Trophoblast cell (in vitro differentiated cells and primary cell): ENCODE measurements at regions not wholly inside any gene's neighbourhood (a gene's known extent, or its start where the extent isn't known, plus 50 kb on each side); places are given as distances from the start of the nearest gene placed in this dataset.

Source experiments
- DNase-seq, 2 donors: peaks; one replicate each; pipeline ENCODE4 v3.0.0-alpha.2; 2016
- H2AFZ ChIP-seq: 2 replicates; pipeline ENCODE4 v1.6.1; 2013; ENCODE audit warnings: low read length, moderate library complexity, mild to moderate bottlenecking; ENCODE audit not compliant: insufficient read depth, poor library complexity
- H2AK5ac ChIP-seq: 2 replicates; pipeline ENCODE4 v1.6.1; 2013; ENCODE audit warnings: mild to moderate bottlenecking, low read length
- H2BK120ac ChIP-seq: 2 replicates; pipeline ENCODE4 v1.6.1; 2013; ENCODE audit warnings: low read length, mild to moderate bottlenecking, moderate library complexity; ENCODE audit not compliant: insufficient read depth, poor library complexity
- H2BK12ac ChIP-seq: 2 replicates; pipeline ENCODE4 v1.6.1; 2013; ENCODE audit warnings: mild to moderate bottlenecking, low read length, moderate library complexity
- H2BK5ac ChIP-seq: 2 replicates; pipeline ENCODE4 v1.6.1; 2013; ENCODE audit warnings: low read length, low read depth, moderate library complexity, mild to moderate bottlenecking; ENCODE audit not compliant: poor library complexity
- H3K14ac ChIP-seq: 2 replicates; pipeline ENCODE4 v1.6.1; 2013; ENCODE audit warnings: mild to moderate bottlenecking, low read length
- H3K18ac ChIP-seq: 2 replicates; pipeline ENCODE4 v1.6.1; 2013; ENCODE audit warnings: mild to moderate bottlenecking, low read length
- H3K23ac ChIP-seq: 2 replicates; pipeline ENCODE4 v1.6.1; 2013; ENCODE audit warnings: low read length
- H3K27ac ChIP-seq: 2 replicates; pipeline ENCODE4 v1.5.1; 2013; ENCODE audit warnings: low read depth, mild to moderate bottlenecking, inconsistent platforms, low read length, moderate library complexity
- H3K27me3 ChIP-seq: 2 replicates; pipeline ENCODE4 v1.6.1; 2013; ENCODE audit warnings: inconsistent platforms, mild to moderate bottlenecking, low read length, moderate library complexity; ENCODE audit not compliant: insufficient read depth
- H3K36me3 ChIP-seq, 2 experiments: 1 replicate in 1 of 2; 2 replicates in 1 of 2; pipeline ENCODE4 v1.6.1; 2013; ENCODE audit warnings: low read length in 2 of 2, mild to moderate bottlenecking in 2 of 2, moderate library complexity in 1 of 2; ENCODE audit not compliant: insufficient read depth in 2 of 2, control insufficient read depth in 1 of 2
- H3K4ac ChIP-seq: 2 replicates; pipeline ENCODE4 v1.6.1; 2013; ENCODE audit warnings: low read depth, mild to moderate bottlenecking, low read length, moderate library complexity
- H3K4me1 ChIP-seq, 2 experiments: 1 replicate in 1 of 2; 2 replicates in 1 of 2; pipeline ENCODE4 v1.6.1; 2013; ENCODE audit warnings: low read length in 2 of 2, mild to moderate bottlenecking in 2 of 2, moderate library complexity in 1 of 2; ENCODE audit not compliant: insufficient read depth in 2 of 2, control insufficient read depth in 1 of 2
- H3K4me2 ChIP-seq: 2 replicates; pipeline ENCODE4 v1.6.1; 2013; ENCODE audit warnings: inconsistent platforms, mild to moderate bottlenecking, low read length, moderate library complexity
- H3K4me3 ChIP-seq: 2 replicates; pipeline ENCODE4 v1.5.1; 2013; ENCODE audit warnings: mild to moderate bottlenecking, low read depth, low read length, inconsistent platforms
- H3K79me1 ChIP-seq: one replicate; pipeline ENCODE4 v1.6.1; 2013; ENCODE audit warnings: low read length
- H3K79me2 ChIP-seq: 2 replicates; pipeline ENCODE4 v1.6.1; 2013; ENCODE audit warnings: low read length, mild to moderate bottlenecking; ENCODE audit not compliant: control insufficient read depth, insufficient read depth, poor library complexity
- H3K9ac ChIP-seq: 2 replicates; pipeline ENCODE4 v1.6.1; 2013; ENCODE audit warnings: mild to moderate bottlenecking, low read length
- H3K9me3 ChIP-seq: 2 replicates; pipeline ENCODE4 v1.6.1; 2013; ENCODE audit warnings: low read depth, mild to moderate bottlenecking, control low read depth, inconsistent platforms, low read length; ENCODE audit not compliant: insufficient read depth
- H4K12ac ChIP-seq: 2 replicates; pipeline ENCODE4 v1.6.1; 2013; ENCODE audit warnings: low read depth, mild to moderate bottlenecking, low read length, moderate library complexity
- H4K8ac ChIP-seq: 2 replicates; pipeline ENCODE4 v1.6.1; 2013; ENCODE audit warnings: low read depth, mild to moderate bottlenecking, low read length, moderate library complexity
- H4K91ac ChIP-seq: one replicate; pipeline ENCODE4 v1.6.1; 2013; ENCODE audit warnings: low read depth, mild to moderate bottlenecking, low read length, moderate library complexity
- WGBS: extraction: QIAGEN DNeasy Blood & Tissue Kit; methylation state at CpG from one replicate; pipeline ENCODE4 v1.1.7; 2013; ENCODE audit warnings: missing lambda C conversion rate; ENCODE audit not compliant: insufficient read length, insufficient coverage; ENCODE audit errors: extremely low coverage; 5-methylcytosine and 5-hydroxymethylcytosine counted together

- WGBS, result no CpG with 5 or more reads among the region's 1 CpG
- Histone ChIP-seq H3K9me3 (no peaks in the 10 kb centered on the region), H3K4me3 (no peak overlapping the region), H3K18ac (no peak overlapping the region), H3K27ac (no peak overlapping the region), H3K36me3 (no peaks in the 10 kb centered on the region), H3K79me2 (no peaks in the 10 kb centered on the region), H4K12ac (no peak overlapping the region), H4K91ac (no peak overlapping the region), H2AK5ac (no peak overlapping the region), H2AFZ (no peak overlapping the region), H3K27me3 (no peaks in the 10 kb centered on the region), H2BK12ac (no peak overlapping the region), H3K14ac (no peak overlapping the region), H2BK120ac (no peak overlapping the region), H3K23ac (no peak overlapping the region), H3K79me1 (no peaks in the 10 kb centered on the region), H4K8ac (no peak overlapping the region), H3K4ac (no peak overlapping the region), H2BK5ac (no peak overlapping the region), H3K4me2 (no peak overlapping the region), H3K9ac (no peak overlapping the region), H3K4me1 (no peaks in the 10 kb centered on the region)
- no peak for DNase-seq
These were observed 79.5 kb upstream of the DAB1 start for GRCh38 chr1:57503337-57503736.

- Histone ChIP-seq H2BK12ac (no peak overlapping the region), H3K79me1 (no peaks in the 10 kb centered on the region), H3K23ac (no peak overlapping the region), H4K91ac (no peak overlapping the region), H4K12ac (no peak overlapping the region), H3K4ac (no peak overlapping the region), H3K36me3 (no peaks in the 10 kb centered on the region), H3K27me3 (no peaks in the 10 kb centered on the region), H3K14ac (no peak overlapping the region), H3K4me1 (no peaks in the 10 kb centered on the region), H2BK5ac (no peak overlapping the region), H3K18ac (no peak overlapping the region), H3K27ac (no peak overlapping the region), H3K9me3 (no peaks in the 10 kb centered on the region), H3K4me3 (no peak overlapping the region), H2AK5ac (no peak overlapping the region), H2BK120ac (no peak overlapping the region), H3K9ac (no peak overlapping the region), H3K4me2 (no peak overlapping the region), H4K8ac (no peak overlapping the region), H2AFZ (no peak overlapping the region), H3K79me2 (no peaks in the 10 kb centered on the region)
- DNase-seq, result no peak
- no CpG with 5 or more reads among the region's 6 CpGs for WGBS
These were observed 76.4 kb upstream of the DAB1 start for GRCh38 chr1:57500136-57500830.

- H4K8ac ChIP-seq, result no peak overlapping the region
- no peak overlapping the region for H3K27ac ChIP-seq
- H2AK5ac ChIP-seq, result no peak overlapping the region
- no peak overlapping the region for H2AFZ ChIP-seq
- H2BK120ac ChIP-seq, result no peak overlapping the region
- no CpG with 5 or more reads among the region's 6 CpGs for WGBS
- H3K18ac ChIP-seq, result no peak overlapping the region
- H2BK5ac ChIP-seq, result no peak overlapping the region
- no peak overlapping the region for H3K14ac ChIP-seq
- H2BK12ac ChIP-seq, result no peak overlapping the region
- H3K79me2 ChIP-seq, result no peaks in the 10 kb centered on the region
- no peaks in the 10 kb centered on the region for H3K36me3 ChIP-seq
- H3K79me1 ChIP-seq, result no peaks in the 10 kb centered on the region
- no peak overlapping the region for H3K4me2 ChIP-seq
- no peak overlapping the region for H3K4me3 ChIP-seq
- no peak for DNase-seq
- H3K27me3 ChIP-seq, result no peaks in the 10 kb centered on the region
- H4K91ac ChIP-seq, result no peak overlapping the region
- H3K23ac ChIP-seq, result no peak overlapping the region
- H4K12ac ChIP-seq, result no peak overlapping the region
- H3K9me3 ChIP-seq, result no peaks in the 10 kb centered on the region
- no peaks in the 10 kb centered on the region for H3K4me1 ChIP-seq
- no peak overlapping the region for H3K4ac ChIP-seq
- no peak overlapping the region for H3K9ac ChIP-seq
These were observed 70.7 kb upstream of the DAB1 start for GRCh38 chr1:57494530-57495079.

GRCh38 chr1:57492586-57493226, 68.8 kb upstream of the DAB1 start:
- no peaks in the 10 kb centered on the region for H3K79me2 ChIP-seq
- H3K4me1 ChIP-seq, result no peaks in the 10 kb centered on the region
- no peaks in the 10 kb centered on the region for H3K9me3 ChIP-seq
- H3K9ac ChIP-seq, result no peak overlapping the region
- H3K18ac ChIP-seq, result no peak overlapping the region
- H2AK5ac ChIP-seq, result no peak overlapping the region
- peak in 1 of 2 donors; percentile 27 for DNase-seq
- H2BK120ac ChIP-seq, result no peak overlapping the region
- H2BK5ac ChIP-seq, result no peak overlapping the region
- no peak overlapping the region for H2BK12ac ChIP-seq
- no peak overlapping the region for H4K8ac ChIP-seq
- no peak overlapping the region for H3K23ac ChIP-seq
- no peak overlapping the region for H2AFZ ChIP-seq
- H3K79me1 ChIP-seq, result no peaks in the 10 kb centered on the region
- WGBS, result no CpG with 5 or more reads among the region's 5 CpGs
- H3K27me3 ChIP-seq, result no peaks in the 10 kb centered on the region
- H3K4ac ChIP-seq, result no peak overlapping the region
- H3K36me3 ChIP-seq, result no peaks in the 10 kb centered on the region
- H3K27ac ChIP-seq, result no peak overlapping the region
- no peak overlapping the region for H3K14ac ChIP-seq
- no peak overlapping the region for H3K4me3 ChIP-seq
- no peak overlapping the region for H4K12ac ChIP-seq
- no peak overlapping the region for H4K91ac ChIP-seq
- no peak overlapping the region for H3K4me2 ChIP-seq
